ENCODE measurements at regions not wholly inside any gene's neighbourhood (a gene's known extent, or its start where the extent isn't known, plus 50 kb on each side); places are given as distances from the start of the nearest gene placed in this dataset.

DNA sequence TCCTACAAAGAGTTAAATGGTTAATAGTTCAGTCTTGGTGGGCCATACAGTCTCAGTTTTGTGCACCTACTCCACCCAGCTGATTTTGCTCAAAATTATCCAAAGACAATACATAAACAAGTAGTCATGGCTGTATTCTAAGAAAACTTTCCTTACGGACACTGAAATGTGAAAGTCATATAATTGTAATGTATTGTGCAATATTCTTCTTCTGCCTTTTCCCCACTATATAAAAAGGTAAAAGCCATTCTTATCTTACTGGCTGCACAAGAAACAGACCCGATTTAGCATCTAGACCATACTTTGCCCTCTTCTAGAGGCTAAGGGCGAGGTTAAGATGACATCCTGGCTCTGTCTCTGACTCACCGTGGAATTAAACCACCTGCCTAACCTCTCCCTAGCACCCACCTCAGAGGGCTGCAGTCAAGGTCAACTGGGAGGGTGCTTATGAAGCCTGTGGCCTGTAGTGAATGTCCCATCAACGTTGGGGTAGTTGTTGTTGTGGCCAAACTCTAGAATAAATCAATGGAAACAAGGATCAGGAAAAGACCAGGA is 63.8 kb upstream of the DOCK1 start:
- WGBS, 2 donors: 69 to 74% methylated on average over 5 of the region's 5 CpGs
- Histone ChIP-seq H3K36me3 (no peaks in the 10 kb centered on the region), H3K27ac (no peak overlapping the region), H3K9me3 (no peaks in the 10 kb centered on the region), H3K4me3 (no peak overlapping the region), H3K4me1 (no peaks in the 10 kb centered on the region), H3K27me3 (peaks cover 0 to 14% (median 0%) of the 10 kb centered on the region in 7 donors)
- ATAC-seq (no peak), DNase-seq (no peak)
- intact Hi-C loops (cut with DNase I): no loop called here
- TF ChIP-seq, protein P1, sequence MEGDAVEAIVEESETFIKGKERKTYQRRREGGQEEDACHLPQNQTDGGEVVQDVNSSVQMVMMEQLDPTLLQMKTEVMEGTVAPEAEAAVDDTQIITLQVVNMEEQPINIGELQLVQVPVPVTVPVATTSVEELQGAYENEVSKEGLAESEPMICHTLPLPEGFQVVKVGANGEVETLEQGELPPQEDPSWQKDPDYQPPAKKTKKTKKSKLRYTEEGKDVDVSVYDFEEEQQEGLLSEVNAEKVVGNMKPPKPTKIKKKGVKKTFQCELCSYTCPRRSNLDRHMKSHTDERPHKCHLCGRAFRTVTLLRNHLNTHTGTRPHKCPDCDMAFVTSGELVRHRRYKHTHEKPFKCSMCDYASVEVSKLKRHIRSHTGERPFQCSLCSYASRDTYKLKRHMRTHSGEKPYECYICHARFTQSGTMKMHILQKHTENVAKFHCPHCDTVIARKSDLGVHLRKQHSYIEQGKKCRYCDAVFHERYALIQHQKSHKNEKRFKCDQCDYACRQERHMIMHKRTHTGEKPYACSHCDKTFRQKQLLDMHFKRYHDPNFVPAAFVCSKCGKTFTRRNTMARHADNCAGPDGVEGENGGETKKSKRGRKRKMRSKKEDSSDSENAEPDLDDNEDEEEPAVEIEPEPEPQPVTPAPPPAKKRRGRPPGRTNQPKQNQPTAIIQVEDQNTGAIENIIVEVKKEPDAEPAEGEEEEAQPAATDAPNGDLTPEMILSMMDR (IDR thresholded peaks at IDR 0.05): no peak

DNA sequence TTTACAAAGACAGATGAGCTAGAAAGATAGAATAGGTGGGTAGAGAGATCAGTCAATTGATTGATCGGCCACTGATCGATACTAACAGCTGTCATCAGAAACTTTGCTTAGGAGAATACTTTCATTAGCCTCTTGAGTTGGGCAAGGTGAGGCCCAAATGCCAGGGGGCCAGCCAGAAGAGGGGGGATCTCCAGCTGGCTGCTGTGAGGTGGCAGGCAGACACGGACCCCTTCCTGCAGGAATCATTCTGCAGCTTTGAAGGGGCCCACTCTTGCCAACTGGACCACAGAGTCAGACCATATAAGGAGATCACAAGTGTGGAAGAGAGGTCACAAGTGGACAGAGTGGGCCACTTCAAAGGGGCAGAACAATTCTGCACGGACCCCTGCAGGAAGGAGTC is 62.9 kb upstream of the DOCK1 start:
- Histone ChIP-seq H3K9me3 (no peaks in the 10 kb centered on the region), H3K36me3 (no peaks in the 10 kb centered on the region), H3K4me1 (no peaks in the 10 kb centered on the region), H3K27me3 (peaks cover 0 to 9% (median 0%) of the 10 kb centered on the region in 7 donors), H3K27ac (no peak overlapping the region), H3K4me3 (no peak overlapping the region)
- intact Hi-C loops (cut with DNase I): no loop called here
- no peak for DNase-seq
- no peak for ATAC-seq
- WGBS, 2 donors: 81 to 83% methylated on average over 4 of the region's 4 CpGs
- TF ChIP-seq, protein P1 (IDR thresholded peaks at IDR 0.05): no peak

DNA sequence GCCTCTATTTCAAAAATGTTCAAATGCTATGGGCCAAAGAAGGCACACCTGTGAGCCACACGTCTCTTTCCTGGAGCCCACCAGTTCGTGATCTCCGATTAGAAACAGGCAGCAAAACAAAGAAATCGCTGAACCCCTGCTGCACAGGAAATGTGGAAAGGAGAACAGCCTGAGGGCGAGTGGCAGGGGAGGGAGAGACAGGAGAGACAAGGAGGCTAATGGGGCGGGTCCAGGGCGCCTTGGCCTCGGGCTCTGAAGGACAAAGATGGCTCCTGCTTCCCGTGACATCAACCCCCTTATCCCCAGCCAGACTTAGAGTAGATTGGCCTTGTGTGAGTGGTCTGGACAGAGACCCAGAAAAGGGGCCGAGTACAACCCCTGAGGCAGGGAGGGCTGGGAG is 62.4 kb upstream of the DOCK1 start:
- no peak for ATAC-seq
- no peak for DNase-seq
- 58 to 59% methylated on average over 10 of the region's 10 CpGs for WGBS, 2 donors

DNA sequence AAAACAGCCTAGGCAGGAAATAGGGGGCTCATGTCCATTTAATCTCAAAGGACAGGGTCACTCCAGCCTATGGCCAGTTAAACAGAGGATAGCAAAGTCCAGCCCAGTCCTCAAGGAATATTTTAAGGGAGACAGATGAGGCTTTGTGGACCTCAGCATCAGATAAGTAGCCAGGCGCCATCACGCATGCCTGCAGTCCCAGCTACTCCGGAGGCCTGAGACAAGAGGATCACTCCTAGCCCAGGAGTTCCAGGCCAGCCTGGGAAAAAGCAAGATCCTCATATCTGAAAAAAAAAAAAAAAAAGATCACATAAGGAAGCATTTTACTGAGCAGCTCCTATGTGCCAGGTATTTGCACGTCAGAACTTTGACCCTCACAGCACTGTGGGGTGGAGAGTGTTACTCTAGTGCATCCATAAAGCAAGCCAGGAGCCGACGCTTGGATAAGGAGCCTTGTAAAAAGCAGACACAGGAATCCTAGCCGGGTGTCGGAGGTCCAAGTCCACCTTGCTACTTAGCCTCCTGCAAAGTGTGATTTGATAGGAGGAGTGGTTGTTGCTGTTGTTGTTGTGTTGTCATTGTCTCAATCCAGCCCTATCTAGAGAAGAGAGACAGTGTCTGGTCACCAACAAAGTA is 61.8 kb upstream of the DOCK1 start:
- no peak for ATAC-seq
- Histone ChIP-seq H3K36me3 (no peaks in the 10 kb centered on the region), H3K4me3 (no peak overlapping the region), H3K27me3 (peaks cover 0 to 9% (median 0%) of the 10 kb centered on the region in 7 donors), H3K9me3 (no peaks in the 10 kb centered on the region), H3K4me1 (no peaks in the 10 kb centered on the region), H3K27ac (no peak overlapping the region)
- TF ChIP-seq, protein P1 (IDR thresholded peaks at IDR 0.05): no peak
- DNase-seq: no peak
- WGBS, 2 donors: 78 to 90% methylated on average over 8 of the region's 8 CpGs
- intact Hi-C loops (cut with DNase I): no loop called here

More for the DNA sequence above, 62.4 kb upstream of the DOCK1 start:
- no peaks in the 10 kb centered on the region for H3K9me3 ChIP-seq
- no peaks in the 10 kb centered on the region for H3K4me1 ChIP-seq
- H3K4me3 ChIP-seq: no peak overlapping the region
- TF ChIP-seq, protein P1 (IDR thresholded peaks at IDR 0.05): no peak
- intact Hi-C loops (cut with DNase I): no loop called here
- no peak overlapping the region for H3K27ac ChIP-seq
- H3K27me3 ChIP-seq: peaks cover 0 to 9% (median 0%) of the 10 kb centered on the region in 7 donors
- no peaks in the 10 kb centered on the region for H3K36me3 ChIP-seq
